ENCODE measurements at regions not wholly inside any gene's neighbourhood (a gene's known extent, or its start where the extent isn't known, plus 50 kb on each side); places are given as distances from the start of the nearest gene placed in this dataset.

- H3K9ac ChIP-seq = peak overlapping the region; percentile 23
- no peaks in the 10 kb centered on the region for H3K9me3 ChIP-seq (ENCODE audit: low read depth)
- peaks cover 9% of the 10 kb centered on the region for H3K4me1 ChIP-seq
- DNase-seq (ENCODE audit: low spot score) = peak; percentile 89
- H2AFZ ChIP-seq (replicated peaks) = peak overlapping the region; percentile 91
- peaks cover 13% of the 10 kb centered on the region for H3K27me3 Mint-ChIP-seq (ENCODE audit: insufficient read depth, low read depth)
- no peaks in the 10 kb centered on the region for H3K79me2 ChIP-seq (ENCODE audit: low read depth)
- peaks cover 11% of the 10 kb centered on the region for H3F3A ChIP-seq (ENCODE audit: low read depth)
- H3K4me1 Mint-ChIP-seq = peaks cover 28% of the 10 kb centered on the region
- peaks cover 5% of the 10 kb centered on the region for H3K9me3 Mint-ChIP-seq
- peaks cover 12% of the 10 kb centered on the region for H3K27me3 ChIP-seq
- peak overlapping the region; percentile 76 for H3K4me2 ChIP-seq
- H3K27ac Mint-ChIP-seq = peak overlapping the region; percentile 65
- TF ChIP-seq EZH2phosphoT487 (IDR thresholded peaks at IDR 0.05) (peak; percentile 21), CTCF (IDR thresholded peaks at IDR 0.05) (peak; percentile 81), EZH2 (IDR thresholded peaks at IDR 0.05) (no peak)
- H3K27ac ChIP-seq = no peak overlapping the region
- no peaks in the 10 kb centered on the region for H3K36me3 Mint-ChIP-seq
- H3K4me3 ChIP-seq = peak overlapping the region; percentile 42
- H3K4me3 Mint-ChIP-seq = peak overlapping the region; percentile 76
- H3K36me3 ChIP-seq = no peaks in the 10 kb centered on the region
- H4K20me1 ChIP-seq (ENCODE audit: low read depth) = no peaks in the 10 kb centered on the region
These were observed 178.3 kb downstream of the UACA start for GRCh38 chr15:70584838-70585706.

GRCh38 chr15:70584441-70584837, 178.9 kb downstream of the UACA start:
- Mint-ChIP-seq H3K27me3 (ENCODE audit: insufficient read depth, low read depth) (peaks cover 14% of the 10 kb centered on the region), H3K36me3 (no peaks in the 10 kb centered on the region), H3K27ac (peak overlapping the region; percentile 65), H3K4me1 (peaks cover 35% of the 10 kb centered on the region), H3K4me3 (peak overlapping the region; percentile 76), H3K9me3 (peaks cover 5% of the 10 kb centered on the region)
- H3K9ac ChIP-seq = no peak overlapping the region
- H3K4me1 ChIP-seq = peaks cover 15% of the 10 kb centered on the region
- peaks cover 12% of the 10 kb centered on the region for H3K27me3 ChIP-seq
- H4K20me1 ChIP-seq (ENCODE audit: low read depth) = no peaks in the 10 kb centered on the region
- no peak overlapping the region for H3K27ac ChIP-seq
- DNase-seq (ENCODE audit: low spot score) = no peak
- H3K4me3 ChIP-seq = peak overlapping the region; percentile 42
- H3K9me3 ChIP-seq (ENCODE audit: low read depth) = no peaks in the 10 kb centered on the region
- H2AFZ ChIP-seq (replicated peaks) = peak overlapping the region; percentile 91
- H3K36me3 ChIP-seq = no peaks in the 10 kb centered on the region
- no peak for TF ChIP-seq CTCF (IDR thresholded peaks at IDR 0.05)
- peak overlapping the region; percentile 76 for H3K4me2 ChIP-seq
- no peaks in the 10 kb centered on the region for H3K79me2 ChIP-seq (ENCODE audit: low read depth)
- H3F3A ChIP-seq (ENCODE audit: low read depth) = peaks cover 11% of the 10 kb centered on the region

DNA sequence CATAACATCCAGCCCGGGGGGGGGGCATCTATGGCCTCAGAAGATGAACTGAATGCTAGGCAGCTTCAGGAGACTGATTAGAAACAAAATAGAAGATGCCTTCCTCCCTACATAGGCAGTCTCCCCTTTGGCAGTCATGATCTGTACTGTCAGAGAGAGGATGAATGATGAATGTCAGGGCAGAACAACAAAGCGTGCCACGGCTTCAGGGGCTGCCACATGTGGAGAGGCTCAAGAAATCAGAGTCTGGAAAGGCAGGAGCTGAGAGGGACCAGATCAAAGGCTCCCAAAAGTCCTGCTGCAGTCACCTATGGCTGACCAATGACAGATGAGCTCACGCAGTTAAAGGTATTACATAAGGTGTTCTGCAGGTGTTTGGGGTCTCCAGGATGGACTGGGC, 180.4 kb downstream of the UACA start:
- peaks cover 17% of the 10 kb centered on the region for H3K27me3 Mint-ChIP-seq (ENCODE audit: insufficient read depth, low read depth)
- peaks cover 4% of the 10 kb centered on the region for H3K9me3 Mint-ChIP-seq
- H3K9ac ChIP-seq = no peak overlapping the region
- no peak overlapping the region for H2AFZ ChIP-seq (replicated peaks)
- H3K9me3 ChIP-seq (ENCODE audit: low read depth) = no peaks in the 10 kb centered on the region
- H3K27me3 ChIP-seq = peaks cover 12% of the 10 kb centered on the region
- H3K36me3 Mint-ChIP-seq = no peaks in the 10 kb centered on the region
- DNase-seq (ENCODE audit: low spot score) = no peak
- TF ChIP-seq EZH2 (IDR thresholded peaks at IDR 0.05) (no peak), CTCF (IDR thresholded peaks at IDR 0.05) (no peak), EZH2phosphoT487 (IDR thresholded peaks at IDR 0.05) (no peak)
- H3K36me3 ChIP-seq = no peaks in the 10 kb centered on the region
- H3K4me2 ChIP-seq = no peak overlapping the region
- H3F3A ChIP-seq (ENCODE audit: low read depth) = peaks cover 11% of the 10 kb centered on the region
- peaks cover 34% of the 10 kb centered on the region for H3K4me1 Mint-ChIP-seq
- H3K4me1 ChIP-seq = peaks cover 19% of the 10 kb centered on the region
- H4K20me1 ChIP-seq (ENCODE audit: low read depth) = no peaks in the 10 kb centered on the region
- no peak overlapping the region for H3K4me3 Mint-ChIP-seq
- no peak overlapping the region for H3K27ac ChIP-seq
- no peak overlapping the region for H3K4me3 ChIP-seq
- no peak overlapping the region for H3K27ac Mint-ChIP-seq
- H3K79me2 ChIP-seq (ENCODE audit: low read depth) = no peaks in the 10 kb centered on the region
